Panc1 (cell line): ENCODE measurements at regions not wholly inside any gene's neighbourhood (a gene's known extent, or its start where the extent isn't known, plus 50 kb on each side); places are given as distances from the start of the nearest gene placed in this dataset.

Experiments
- ATAC-seq: fragments of 200-7000 bp; cut with Tn5 transposase; 2 replicates; pipeline ENCODE4 v1.9.1; 2020; ENCODE audit warnings: mild to moderate bottlenecking, moderate library complexity
- BruUV-seq: library from RNA; stranded (reverse); fragments of 400-500 nt; replicated peaks from 2 replicates; lab custom pipeline; 2021; lab: Mats Ljungman, UMichigan
- CTCF ChIA-PET: fragments of 300-600 bp; sonication (Branson Sonifier 250); formaldehyde crosslinking; loops from one replicate; lab custom pipeline; 2022; ENCODE audit warnings: antibody characterized with exemption; lab: Charles Lee
- POLR2A ChIA-PET: fragments of 300-600 bp; sonication (Branson Sonifier 250); formaldehyde crosslinking; loops from one replicate; lab custom pipeline; 2022; ENCODE audit warnings: antibody characterized with exemption; lab: Charles Lee
- DNase-seq: peaks from one replicate; pipeline ENCODE4 v3.0.0-alpha.2; 2010; ENCODE audit warnings: low read depth, low spot score
- H3K27ac ChIP-seq: 2 replicates; pipeline ENCODE4 v1.5.1; 2011; ENCODE audit warnings: mild to moderate bottlenecking, low read length, inconsistent platforms
- H3K27me3 ChIP-seq: fragments of 200-500 bp; sonication (Bioruptor generic); 2 replicates; pipeline ENCODE4 v1.6.0; 2014; ENCODE audit warnings: low read length, inconsistent platforms; ENCODE audit not compliant: control insufficient read depth, insufficient read depth
- H3K36me3 ChIP-seq: fragments of 200-500 bp; sonication (Bioruptor generic); 2 replicates; pipeline ENCODE4 v1.5.1; 2014; ENCODE audit warnings: inconsistent platforms, mild to moderate bottlenecking, low read length, moderate library complexity; ENCODE audit not compliant: control insufficient read depth, insufficient read depth
- H3K4me1 ChIP-seq: 2 replicates; pipeline ENCODE4 v1.5.1; 2011; ENCODE audit warnings: inconsistent platforms, mild to moderate bottlenecking, low read length, moderate library complexity; ENCODE audit not compliant: control insufficient read depth, insufficient read depth
- H3K4me3 ChIP-seq, 2 experiments: 2 replicates each; pipeline ENCODE4 v1.5.1; 2011 to 2012; ENCODE audit warnings: low read depth in 2 of 2, low read length in 2 of 2, mild to moderate bottlenecking in 2 of 2, inconsistent platforms in 1 of 2, moderate library complexity in 1 of 2
- H3K9me3 ChIP-seq: fragments of 200-500 bp; sonication (Bioruptor generic); 2 replicates; pipeline ENCODE4 v1.5.1; 2014; ENCODE audit warnings: low read depth, mild to moderate bottlenecking, inconsistent platforms, low read length, moderate library complexity; ENCODE audit not compliant: control insufficient read depth, insufficient read depth
- CTCF ChIP-seq: fragments of 450-650 bp; IDR thresholded peaks from 2 replicates; pipeline ENCODE4 v1.5.1; 2017; ENCODE audit warnings: mild to moderate bottlenecking
- POLR2AphosphoS5 ChIP-seq: IDR thresholded peaks from 2 replicates; pipeline ENCODE4 v1.6.1; 2012; ENCODE audit warnings: mild to moderate bottlenecking, low read depth, low read length, moderate library complexity
- REST ChIP-seq, 2 experiments: IDR thresholded peaks; 2 replicates each; pipeline ENCODE4 v1.6.1; 2011 to 2012; ENCODE audit warnings: low read depth in 2 of 2, control low read depth in 1 of 2, low read length in 1 of 2, mild to moderate bottlenecking in 1 of 2, moderate library complexity in 1 of 2; ENCODE audit not compliant: insufficient read depth in 1 of 2
- SIN3A ChIP-seq: IDR thresholded peaks from 2 replicates; pipeline ENCODE4 v1.6.1; 2012; ENCODE audit warnings: low read depth, mild to moderate bottlenecking, low read length, moderate library complexity, borderline replicate concordance; ENCODE audit not compliant: insufficient read depth
- TCF7L2 ChIP-seq: IDR thresholded peaks from 2 replicates; pipeline ENCODE4 v1.6.1; 2011; ENCODE audit warnings: mild to moderate bottlenecking, low read depth, low read length, inconsistent platforms
- in situ Hi-C: cut with HindIII; loops from 2 replicates; pipeline ENCODE4 v1.10.0; 2016; ENCODE audit warnings: low sequenced_read_pairs, low pct_unique_long_range_greater_than_20kb
- intact Hi-C: fragments of 100-400 bp; cut with micrococcal nuclease; formaldehyde crosslinking; loops from one replicate; pipeline ENCODE4 v1.10.0; 2022; ENCODE audit not compliant: unreplicated experiment

GRCh38 chr5:4487581-4487980 lies 652.5 kb upstream of the ADAMTS16 start:
- H3K4me3 ChIP-seq, result no peak overlapping the region
- ChIA-PET POLR2A (no interaction called here), CTCF (no interaction called here)
- in situ Hi-C loops (no loop called here), intact Hi-C loops (no loop called here)
- BruUV-seq, result no TSS peak
- no peak for ATAC-seq
- no peak overlapping the region for H3K27ac ChIP-seq
- TF ChIP-seq SIN3A (no peak), CTCF (no peak), REST (IDR thresholded peaks at IDR 0.05; ENCODE audit: insufficient read depth in 1 of 2, low read depth in 2 of 2, low read length in 1 of 2) (no peak), POLR2AphosphoS5 (no peak), TCF7L2 (no peak)
- H3K27me3 ChIP-seq, result no peaks in the 10 kb centered on the region
- no peaks in the 10 kb centered on the region for H3K36me3 ChIP-seq
- no peaks in the 10 kb centered on the region for H3K4me1 ChIP-seq
- DNase-seq, result no peak
- H3K9me3 ChIP-seq, result no peaks in the 10 kb centered on the region

DNA sequence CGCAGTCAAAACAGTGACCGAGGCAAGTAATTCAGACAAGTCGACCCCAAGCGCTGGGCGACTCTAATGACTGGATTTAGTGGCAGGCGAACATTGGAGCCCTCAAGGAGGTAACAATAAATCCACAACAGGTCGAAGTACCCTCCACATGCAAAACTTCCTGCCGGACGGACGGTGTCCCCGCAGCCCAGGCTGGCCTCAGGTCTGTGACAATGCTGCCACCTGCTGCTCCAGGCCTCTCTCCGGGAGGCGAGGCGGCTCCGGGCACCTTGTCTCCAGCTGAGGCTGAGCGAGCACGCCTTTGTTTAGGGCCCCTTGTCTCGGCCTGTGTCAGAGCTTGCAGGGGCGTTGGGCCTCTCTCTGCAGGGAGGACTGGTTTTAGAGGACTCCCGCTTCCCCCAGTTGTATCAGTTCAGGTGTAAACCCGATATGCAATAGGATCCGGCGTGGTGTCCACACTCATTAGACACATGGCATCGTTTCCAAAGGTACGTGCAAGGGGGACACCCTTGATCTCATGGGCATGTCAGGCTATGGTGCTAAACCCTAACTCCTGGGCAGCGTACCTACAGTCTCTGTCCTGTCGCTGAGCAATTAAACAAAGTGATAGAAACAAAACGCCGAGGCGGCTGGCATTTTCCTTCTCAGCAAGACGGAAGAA lies 628.0 kb upstream of the ADAMTS16 start:
- peak; percentile 94 for ATAC-seq
- CTCF ChIA-PET, result no interaction called here
- H3K9me3 ChIP-seq, result no peaks in the 10 kb centered on the region
- H3K27me3 ChIP-seq, result peaks cover 4% of the 10 kb centered on the region; the same call in 1 of the 2 replicates
- H3K4me3 ChIP-seq, result peak overlapping the region in 1 of 2 experiments; percentile 36; a peak in 2 of 4 replicates
- DNase-seq, result no peak
- H3K4me1 ChIP-seq, result peaks cover 4% of the 10 kb centered on the region; the same call in 1 of the 2 replicates
- POLR2A ChIA-PET, result no interaction called here
- no TSS peak for BruUV-seq
- no peak overlapping the region for H3K27ac ChIP-seq
- in situ Hi-C loops, result no loop called here
- peak; percentile 81 for TF ChIP-seq CTCF
- TF ChIP-seq TCF7L2, result no peak
- TF ChIP-seq POLR2AphosphoS5, result no peak
- TF ChIP-seq REST (IDR thresholded peaks at IDR 0.05; ENCODE audit: insufficient read depth in 1 of 2, low read depth in 2 of 2, low read length in 1 of 2), result peak in 1 of 2 experiments; percentile 34; a peak in 1 of 4 replicates
- TF ChIP-seq SIN3A, result no peak
- H3K36me3 ChIP-seq, result no peaks in the 10 kb centered on the region
- intact Hi-C loops, result loop anchor here (10.0 kb wide), 1 partner anchor 353 kb away; no protein-coding TSS in a partner anchor
